ENCODE measurements at regions not wholly inside any gene's neighbourhood (a gene's known extent, or its start where the extent isn't known, plus 50 kb on each side); places are given as distances from the start of the nearest gene placed in this dataset.

GRCh38 chr3:152102410-152102809, 166.3 kb upstream of the MBNL1 start:
- TF ChIP-seq YY1 (IDR thresholded peaks at IDR 0.05; ENCODE audit: insufficient read depth, insufficient read length) (no peak), ZNF274 (IDR thresholded peaks at IDR 0.05; ENCODE audit: low read depth, low read length) (no peak), SUZ12 (IDR thresholded peaks at IDR 0.05; ENCODE audit: extremely low read depth, insufficient read depth, insufficient read length) (no peak)

All from NT2/D1 (cell line).